LNCaP clone FGC (cell line): ENCODE measurements at regions not wholly inside any gene's neighbourhood (a gene's known extent, or its start where the extent isn't known, plus 50 kb on each side); places are given as distances from the start of the nearest gene placed in this dataset.

Experiments
- DNase-seq: peaks from one replicate; pipeline ENCODE4 v3.0.0-alpha.2; 2011; ENCODE audit warnings: low read depth
- H3K4me3 ChIP-seq: 2 replicates; pipeline ENCODE4 v1.5.1; 2011; ENCODE audit warnings: mild to moderate bottlenecking, low read depth, low read length, control low read depth
- TF ChIP-seq, protein P1 (sequence below): IDR thresholded peaks from 2 replicates; pipeline ENCODE4 v1.5.1; 2012; ENCODE audit warnings: mild to moderate bottlenecking; ENCODE audit not compliant: control insufficient read depth, insufficient read depth; ENCODE audit errors: extremely low read depth

DNA sequence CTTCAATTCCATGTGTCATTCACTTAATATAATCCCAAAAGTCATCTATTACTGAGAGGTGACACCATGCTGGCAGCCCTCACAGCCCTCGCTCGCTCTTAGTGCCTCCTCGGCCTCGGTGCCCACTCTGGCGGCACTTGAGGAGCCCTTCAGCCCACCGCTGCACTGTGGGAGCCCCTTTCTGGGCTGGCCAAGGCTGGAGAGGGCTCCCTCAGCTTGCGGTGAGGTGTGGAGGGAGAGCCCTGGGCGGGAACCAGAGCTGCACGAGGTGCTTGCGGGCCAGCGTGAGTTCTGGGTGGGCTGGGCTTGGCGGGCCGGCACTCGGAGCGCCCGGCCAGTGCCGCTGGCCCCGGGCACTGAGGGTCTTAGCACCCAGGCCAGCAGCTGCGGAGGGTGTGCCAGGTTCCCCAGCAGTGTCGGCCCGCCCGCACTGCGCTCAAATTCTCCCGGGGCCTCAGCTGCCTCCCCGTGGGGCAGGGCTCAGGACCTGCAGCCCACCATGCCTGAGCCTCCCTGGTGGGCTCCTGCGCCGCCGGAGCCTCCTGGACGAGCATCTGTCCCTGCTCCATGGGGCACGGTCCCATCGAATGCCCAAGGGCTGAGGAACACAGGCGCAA lies 374.1 kb downstream of the ELAVL2 start:
- TF ChIP-seq, protein P1, sequence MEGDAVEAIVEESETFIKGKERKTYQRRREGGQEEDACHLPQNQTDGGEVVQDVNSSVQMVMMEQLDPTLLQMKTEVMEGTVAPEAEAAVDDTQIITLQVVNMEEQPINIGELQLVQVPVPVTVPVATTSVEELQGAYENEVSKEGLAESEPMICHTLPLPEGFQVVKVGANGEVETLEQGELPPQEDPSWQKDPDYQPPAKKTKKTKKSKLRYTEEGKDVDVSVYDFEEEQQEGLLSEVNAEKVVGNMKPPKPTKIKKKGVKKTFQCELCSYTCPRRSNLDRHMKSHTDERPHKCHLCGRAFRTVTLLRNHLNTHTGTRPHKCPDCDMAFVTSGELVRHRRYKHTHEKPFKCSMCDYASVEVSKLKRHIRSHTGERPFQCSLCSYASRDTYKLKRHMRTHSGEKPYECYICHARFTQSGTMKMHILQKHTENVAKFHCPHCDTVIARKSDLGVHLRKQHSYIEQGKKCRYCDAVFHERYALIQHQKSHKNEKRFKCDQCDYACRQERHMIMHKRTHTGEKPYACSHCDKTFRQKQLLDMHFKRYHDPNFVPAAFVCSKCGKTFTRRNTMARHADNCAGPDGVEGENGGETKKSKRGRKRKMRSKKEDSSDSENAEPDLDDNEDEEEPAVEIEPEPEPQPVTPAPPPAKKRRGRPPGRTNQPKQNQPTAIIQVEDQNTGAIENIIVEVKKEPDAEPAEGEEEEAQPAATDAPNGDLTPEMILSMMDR, result no peak
- no peak overlapping the region for H3K4me3 ChIP-seq

GRCh38 chr9:23464275-23464674 lies 361.8 kb downstream of the ELAVL2 start:
- DNase-seq, result no peak
- H3K4me3 ChIP-seq, result no peak overlapping the region
- TF ChIP-seq, protein P1, result no peak

More for the DNA sequence above, 374.1 kb downstream of the ELAVL2 start:
- no peak for DNase-seq

DNA sequence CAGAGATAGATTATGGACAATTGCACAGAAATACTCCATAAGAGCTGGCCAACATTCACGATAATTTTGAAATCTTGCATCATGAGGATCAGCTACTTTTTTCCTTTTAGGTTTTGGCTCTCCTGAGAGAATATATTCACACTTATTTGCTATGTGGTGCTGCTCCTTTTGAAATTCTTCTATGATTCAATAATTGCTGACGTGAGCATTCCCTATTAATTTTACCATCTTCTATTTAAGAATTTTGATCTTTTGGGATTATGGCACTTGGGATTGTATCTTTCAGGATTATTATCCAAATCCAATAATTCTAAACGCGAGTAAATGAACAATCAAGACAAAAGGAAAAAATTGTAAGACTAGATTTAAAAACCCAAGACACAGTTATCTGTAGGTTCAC lies 358.8 kb downstream of the ELAVL2 start:
- H3K4me3 ChIP-seq, result no peak overlapping the region
- TF ChIP-seq, protein P1, result no peak
- no peak for DNase-seq

GRCh38 chr9:23477908-23478307 lies 348.1 kb downstream of the ELAVL2 start:
- TF ChIP-seq, protein P1, result no peak
- H3K4me3 ChIP-seq, result no peak overlapping the region
- DNase-seq, result no peak

DNA sequence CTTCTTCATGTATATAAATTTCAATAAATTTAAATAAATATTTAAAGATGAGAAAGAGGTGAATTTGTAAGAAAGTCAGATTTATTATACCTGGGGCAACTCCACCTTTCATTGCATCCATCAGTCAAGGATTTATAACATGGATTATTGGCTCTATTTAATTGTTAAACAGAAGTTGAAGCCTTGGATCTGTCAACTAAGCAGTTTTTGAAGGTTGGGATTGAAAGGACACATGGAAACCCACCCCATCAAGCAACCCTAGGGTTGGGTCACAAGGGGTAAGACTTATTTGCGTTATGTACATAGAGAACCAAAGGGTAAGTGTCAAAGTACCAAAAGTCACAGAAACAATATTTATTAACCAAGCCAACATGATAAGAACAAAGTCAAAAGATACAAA lies 342.5 kb downstream of the ELAVL2 start:
- H3K4me3 ChIP-seq, result no peak overlapping the region
- TF ChIP-seq, protein P1, result no peak
- DNase-seq, result no peak

DNA sequence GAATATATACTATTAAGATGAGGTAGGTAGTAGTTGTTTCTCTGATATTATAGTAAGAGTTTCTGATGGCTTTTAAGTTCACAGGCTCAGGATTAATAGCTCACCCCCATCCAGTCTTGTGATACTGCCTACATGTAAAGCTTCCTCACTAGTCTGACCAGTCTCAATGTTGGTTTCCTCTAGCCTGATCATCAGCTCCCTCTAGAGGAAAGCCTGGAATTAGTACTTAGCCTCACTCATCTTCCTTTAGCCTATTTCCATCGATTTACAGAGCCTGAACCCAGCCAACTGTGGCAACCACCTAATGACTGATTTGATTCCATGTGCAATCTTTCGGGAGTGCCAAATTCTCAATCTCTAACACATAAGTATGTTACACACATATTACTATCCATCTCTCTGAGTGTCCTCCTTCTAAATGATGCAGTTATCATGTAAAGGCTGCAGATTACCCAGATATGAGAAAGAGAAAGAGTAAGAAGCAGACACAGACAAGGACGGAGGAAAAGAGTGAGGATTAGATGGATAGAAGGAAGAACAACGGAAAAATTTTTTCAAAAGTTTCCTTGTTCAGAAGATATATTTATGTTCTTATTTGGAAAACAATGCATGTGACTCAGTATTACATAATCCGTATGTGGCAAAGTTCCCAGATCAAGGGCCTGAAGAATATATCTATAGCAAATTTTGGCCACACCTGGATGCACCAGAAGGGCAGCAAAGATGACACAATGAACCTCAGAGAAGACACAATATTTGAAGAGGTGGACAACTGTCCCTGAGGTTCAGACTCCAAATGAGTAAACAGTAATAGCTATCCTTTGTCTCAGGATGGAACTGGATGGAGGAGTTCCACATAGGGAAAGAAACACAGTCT lies 333.7 kb downstream of the ELAVL2 start:
- TF ChIP-seq, protein P1, result peak; percentile 84
- H3K4me3 ChIP-seq, result no peak overlapping the region
- peak; percentile 55 for DNase-seq

GRCh38 chr9:23493219-23493618 lies 332.8 kb downstream of the ELAVL2 start:
- no peak for DNase-seq
- TF ChIP-seq, protein P1, result no peak
- H3K4me3 ChIP-seq, result no peak overlapping the region
